PFSK-1 (cell line): ENCODE measurements at regions not wholly inside any gene's neighbourhood (a gene's known extent, or its start where the extent isn't known, plus 50 kb on each side); places are given as distances from the start of the nearest gene placed in this dataset.

Source experiments
- POLR2AphosphoS5 ChIP-seq: IDR thresholded peaks from 2 replicates; pipeline ENCODE4 v1.6.1; 2012; ENCODE audit warnings: low read depth, mild to moderate bottlenecking, control low read depth, low read length, moderate library complexity
- SIN3A ChIP-seq: IDR thresholded peaks from 2 replicates; pipeline ENCODE4 v1.6.1; 2012; ENCODE audit warnings: mild to moderate bottlenecking, low read length, moderate library complexity, borderline replicate concordance; ENCODE audit not compliant: insufficient read depth

DNA sequence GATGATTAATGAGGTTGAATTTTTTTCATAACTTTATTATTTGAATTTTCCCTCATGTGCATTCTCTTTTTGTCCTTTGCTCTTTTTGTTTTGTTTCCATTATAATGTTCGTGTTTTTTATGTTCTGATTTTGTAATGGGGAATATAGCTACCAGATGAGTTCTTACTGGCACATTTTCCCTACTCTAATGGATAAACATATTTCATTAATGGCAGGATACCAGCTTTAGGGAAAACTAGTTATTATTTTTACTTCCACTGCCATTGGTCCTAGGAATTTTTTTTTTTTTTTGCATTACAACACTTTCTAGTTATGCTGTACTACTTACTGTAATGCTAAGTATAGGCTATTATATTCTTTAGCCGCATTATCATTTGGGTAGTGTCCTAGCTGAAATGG, 286.3 kb downstream of the SPRY1 start:
- TF ChIP-seq POLR2AphosphoS5 (no peak), SIN3A (no peak)
